ENCODE measurements at regions not wholly inside any gene's neighbourhood (a gene's known extent, or its start where the extent isn't known, plus 50 kb on each side); places are given as distances from the start of the nearest gene placed in this dataset.

DNA sequence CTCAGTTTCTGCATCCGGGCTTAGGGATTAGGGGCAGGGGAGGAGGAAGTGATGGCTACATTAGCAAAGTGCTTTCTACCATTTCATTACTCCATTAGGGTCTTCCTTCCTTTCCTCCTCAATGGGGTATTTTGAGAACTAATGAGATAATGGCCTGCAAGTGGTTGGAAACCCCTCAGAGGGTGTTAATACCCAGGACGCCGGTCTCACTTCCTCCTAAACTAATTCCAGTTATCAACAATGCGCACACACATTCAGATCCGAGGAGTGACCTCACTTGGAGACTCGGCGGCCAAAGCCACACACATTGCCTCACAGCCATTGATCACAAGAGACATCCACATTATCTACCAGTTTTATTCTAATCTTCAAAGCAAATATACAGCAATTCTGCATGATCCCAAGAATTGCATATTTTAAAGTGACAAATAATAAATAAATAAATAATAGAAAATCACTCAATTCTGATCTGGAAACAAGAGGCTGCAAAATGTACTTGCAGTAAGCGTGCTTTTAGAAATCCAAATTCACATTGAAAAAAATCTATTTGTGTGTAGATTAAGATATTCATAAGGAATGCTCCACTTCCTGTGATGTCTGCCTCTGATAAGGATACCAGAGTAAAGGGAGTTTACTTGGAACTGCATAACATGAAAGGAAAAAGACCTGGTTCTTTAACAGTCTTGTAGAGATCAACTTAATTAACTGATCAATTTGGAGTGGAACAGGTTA is 329.1 kb downstream of the FBXW7 start:
- peaks cover 38% of the 10 kb centered on the region for H3K4me1 Mint-ChIP-seq (ENCODE audit: unreplicated experiment)
- no peak overlapping the region for H3K27ac Mint-ChIP-seq
- peaks cover 4% of the 10 kb centered on the region for H3K27me3 Mint-ChIP-seq
- no peaks in the 10 kb centered on the region for H3K36me3 Mint-ChIP-seq
- peaks cover 4% of the 10 kb centered on the region for H3K9me3 Mint-ChIP-seq
- DNase-seq (ENCODE audit: extremely low spot score, unreplicated experiment) = no peak
- TF ChIP-seq CTCF (conservative IDR thresholded peaks at IDR 0.05) = no peak
- H3K4me3 Mint-ChIP-seq = no peak overlapping the region

GRCh38 chr4:152206185-152206584 is 329.7 kb downstream of the FBXW7 start:
- DNase-seq (ENCODE audit: extremely low spot score, unreplicated experiment) = no peak
- no peak for TF ChIP-seq CTCF (conservative IDR thresholded peaks at IDR 0.05)
- Mint-ChIP-seq H3K4me1 (ENCODE audit: unreplicated experiment) (peaks cover 38% of the 10 kb centered on the region), H3K27ac (no peak overlapping the region), H3K36me3 (no peaks in the 10 kb centered on the region), H3K9me3 (peaks cover 4% of the 10 kb centered on the region), H3K4me3 (no peak overlapping the region), H3K27me3 (peaks cover 4% of the 10 kb centered on the region)

DNA sequence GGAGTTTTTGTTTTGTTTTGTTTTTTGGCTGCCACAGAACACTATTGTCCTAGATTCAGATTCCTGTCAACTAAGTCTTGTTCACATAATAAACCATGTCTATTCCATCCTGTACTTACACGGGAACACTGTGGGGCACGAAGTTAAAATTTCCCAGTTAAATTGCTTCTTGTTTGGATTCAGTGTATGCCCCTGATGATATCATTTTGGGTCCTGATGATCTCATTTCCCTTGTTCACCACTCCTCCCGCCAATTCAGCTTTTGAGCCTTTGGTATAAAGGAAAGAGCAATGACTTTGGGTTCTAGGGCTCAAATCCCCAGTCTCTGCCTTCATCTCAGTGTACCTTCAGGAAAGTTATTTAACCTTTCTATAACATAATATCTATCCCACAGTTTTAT is 333.5 kb downstream of the FBXW7 start:
- DNase-seq (ENCODE audit: extremely low spot score, unreplicated experiment) = no peak
- Mint-ChIP-seq H3K4me1 (ENCODE audit: unreplicated experiment) (peaks cover 23% of the 10 kb centered on the region), H3K9me3 (peaks cover 4% of the 10 kb centered on the region), H3K27ac (no peak overlapping the region), H3K27me3 (peaks cover 4% of the 10 kb centered on the region), H3K36me3 (no peaks in the 10 kb centered on the region), H3K4me3 (no peak overlapping the region)
- no peak for TF ChIP-seq CTCF (conservative IDR thresholded peaks at IDR 0.05)

DNA sequence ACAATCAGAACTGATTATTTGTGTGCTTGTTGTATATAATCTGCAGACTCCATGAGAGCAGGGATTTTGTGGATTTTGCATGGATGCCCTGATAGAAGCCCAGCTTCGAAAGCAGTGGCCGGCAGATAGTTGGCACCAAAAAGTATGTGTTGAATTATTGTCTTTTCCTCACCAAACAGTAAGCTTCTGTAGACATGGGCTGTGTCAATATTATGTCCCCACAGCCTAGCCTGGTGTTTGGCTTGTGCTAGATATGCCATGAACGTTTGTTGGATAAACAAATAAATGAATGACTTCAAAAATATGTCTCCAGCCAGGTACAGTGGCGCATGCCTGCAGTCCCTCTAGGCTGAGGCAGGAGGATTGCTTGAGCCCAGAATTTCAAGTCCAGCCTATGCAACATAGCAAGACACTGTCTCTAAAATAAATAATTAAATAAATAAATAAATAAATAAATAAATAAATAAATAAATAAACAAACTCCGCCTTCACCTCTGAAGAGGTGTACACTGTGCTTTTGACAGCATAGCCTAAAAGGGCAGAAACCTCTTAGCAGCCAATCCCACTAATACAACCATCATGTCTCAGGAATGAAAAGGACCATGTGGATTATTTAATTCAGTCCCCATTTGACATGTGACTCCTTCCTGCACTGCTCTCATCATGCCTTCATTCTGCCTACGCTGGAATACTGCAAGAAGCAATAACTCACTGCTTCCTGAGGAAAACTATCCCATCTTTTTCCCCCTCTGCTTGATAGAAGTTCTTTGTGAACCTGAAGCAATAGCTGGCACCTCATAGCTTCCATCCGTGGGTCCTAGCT is 335.2 kb downstream of the FBXW7 start:
- no peak overlapping the region for H3K27ac Mint-ChIP-seq
- no peak for TF ChIP-seq CTCF (conservative IDR thresholded peaks at IDR 0.05)
- H3K4me1 Mint-ChIP-seq (ENCODE audit: unreplicated experiment) = peaks cover 9% of the 10 kb centered on the region
- no peak for DNase-seq (ENCODE audit: extremely low spot score, unreplicated experiment)
- H3K36me3 Mint-ChIP-seq = no peaks in the 10 kb centered on the region
- no peak overlapping the region for H3K4me3 Mint-ChIP-seq
- peaks cover 4% of the 10 kb centered on the region for H3K27me3 Mint-ChIP-seq
- peaks cover 4% of the 10 kb centered on the region for H3K9me3 Mint-ChIP-seq

GRCh38 chr4:152197211-152197610 is 338.7 kb downstream of the FBXW7 start:
- Mint-ChIP-seq H3K27me3 (no peaks in the 10 kb centered on the region), H3K27ac (no peak overlapping the region), H3K4me3 (no peak overlapping the region), H3K4me1 (ENCODE audit: unreplicated experiment) (no peaks in the 10 kb centered on the region), H3K9me3 (no peaks in the 10 kb centered on the region), H3K36me3 (no peaks in the 10 kb centered on the region)
- DNase-seq (ENCODE audit: extremely low spot score, unreplicated experiment) = no peak
- TF ChIP-seq CTCF (conservative IDR thresholded peaks at IDR 0.05) = no peak
